H1 (cell line): ENCODE measurements at regions not wholly inside any gene's neighbourhood (a gene's known extent, or its start where the extent isn't known, plus 50 kb on each side); places are given as distances from the start of the nearest gene placed in this dataset.

ENCODE experiments used
- CTCF ChIA-PET: fragments of 300-600 bp; sonication (Branson Sonifier 250); formaldehyde crosslinking; loops from one replicate; lab custom pipeline; 2021; ENCODE audit not compliant: partially characterized antibody; lab: Charles Lee
- POLR2A ChIA-PET: fragments of 300-600 bp; sonication (Branson Sonifier 250); formaldehyde crosslinking; loops from one replicate; lab custom pipeline; 2021; ENCODE audit warnings: inconsistent platforms; ENCODE audit not compliant: partially characterized antibody; lab: Charles Lee
- DNase-seq, 2 experiments: peaks; one replicate each; pipeline versions ENCODE4 v3.0.0 to v3.0.0-alpha.2; 2010 to 2022; ENCODE audit warnings: low spot score in 2 of 2, low read depth in 1 of 2, mixed read lengths in 1 of 2
- FAIRE-seq: peaks from 2 replicates; lab custom pipeline; 2011; peaks lifted over from hg19 to GRCh38; lab: Jason Lieb, UNC
- H2AFZ ChIP-seq: 2 replicates; pipeline ENCODE4 v1.8.1; 2012; ENCODE audit warnings: low read length, inconsistent platforms
- H2AK5ac ChIP-seq: 2 replicates; pipeline ENCODE4 v1.6.1; 2013; ENCODE audit warnings: low read depth, low read length
- H2BK120ac ChIP-seq: replicated peaks from 2 replicates; pipeline ENCODE3; 2013; ENCODE audit warnings: low read depth, low read length, inconsistent platforms
- H2BK12ac ChIP-seq: 2 replicates; pipeline ENCODE4 v1.6.1; 2013; ENCODE audit warnings: low read depth, low read length
- H2BK15ac ChIP-seq: 2 replicates; pipeline ENCODE4 v1.6.1; 2013; ENCODE audit warnings: low read length
- H2BK20ac ChIP-seq: 2 replicates; pipeline ENCODE4 v1.6.1; 2013; ENCODE audit warnings: low read length
- H2BK5ac ChIP-seq: 2 replicates; pipeline ENCODE4 v1.6.1; 2013; ENCODE audit warnings: low read depth, low read length
- H3K14ac ChIP-seq: 2 replicates; pipeline ENCODE4 v1.6.1; 2013; ENCODE audit warnings: inconsistent platforms; ENCODE audit not compliant: insufficient read length
- H3K18ac ChIP-seq: 2 replicates; pipeline ENCODE4 v1.6.1; 2013; ENCODE audit warnings: low read length; ENCODE audit errors: extremely low read depth
- H3K23ac ChIP-seq: 2 replicates; pipeline ENCODE4 v1.6.1; 2013; ENCODE audit warnings: inconsistent platforms; ENCODE audit not compliant: insufficient read length
- H3K23me2 ChIP-seq: 2 replicates; pipeline ENCODE4 v1.6.1; 2013; ENCODE audit warnings: low read depth, low read length
- H3K27ac ChIP-seq: 2 replicates; pipeline ENCODE4 v1.6.1; 2011; ENCODE audit warnings: low read depth, low read length, inconsistent platforms
- H3K27me3 ChIP-seq, 4 experiments: replicated peaks in 1 of 4; 1 replicate in 1 of 4; 2 replicates in 3 of 4; pipeline versions ENCODE4 v1.6.1 to v1.8.1; 2011 to 2013; ENCODE audit warnings: low read length in 3 of 4, mild to moderate bottlenecking in 3 of 4, inconsistent platforms in 2 of 4, mixed read lengths in 2 of 4, moderate library complexity in 1 of 4; ENCODE audit not compliant: control insufficient read depth in 3 of 4, insufficient read depth in 3 of 4; ENCODE audit errors: extremely low read depth in 1 of 4
- H3K36me3 ChIP-seq, 4 experiments: 2 replicates each; pipeline versions ENCODE4 v1.6.1 to v1.8.1; 2011 to 2013; ENCODE audit warnings: mild to moderate bottlenecking in 4 of 4, low read length in 3 of 4, moderate library complexity in 2 of 4, control low read depth in 1 of 4, inconsistent platforms in 1 of 4; ENCODE audit not compliant: insufficient read depth in 4 of 4, control insufficient read depth in 2 of 4
- H3K4ac ChIP-seq: replicated peaks from 2 replicates; pipeline ENCODE3; 2013; ENCODE audit warnings: low read length, low read depth, mixed read lengths, inconsistent platforms; ENCODE audit not compliant: insufficient read length
- H3K4me1 ChIP-seq, 4 experiments: replicated peaks in 1 of 4; 1 replicate in 1 of 4; 2 replicates in 3 of 4; pipeline versions ENCODE4 v1.6.1 to v1.8.1; 2011 to 2013; ENCODE audit warnings: low read length in 3 of 4, inconsistent platforms in 2 of 4, mixed read lengths in 1 of 4; ENCODE audit not compliant: insufficient read depth in 4 of 4, control insufficient read depth in 3 of 4
- H3K4me2 ChIP-seq, 2 experiments: 2 replicates each; pipeline versions ENCODE4 v1.6.1 to v1.8.1; 2011 to 2013; ENCODE audit warnings: low read depth in 2 of 2, low read length in 2 of 2, control low read depth in 1 of 2, inconsistent platforms in 1 of 2, mild to moderate bottlenecking in 1 of 2; ENCODE audit not compliant: insufficient read depth in 1 of 2
- H3K4me3 ChIP-seq, 4 experiments: fragments of 200-600, 300-600 bp in 1 of 4; sonication (generic), shearing (Covaris generic), sonication (Bioruptor Twin) in 1 of 4; 2 replicates each; pipeline versions ENCODE4 v1.5.1 to v1.8.1; 2011 to 2016; ENCODE audit warnings: low read length in 4 of 4, low read depth in 3 of 4, control low read depth in 2 of 4, inconsistent platforms in 2 of 4, mild to moderate bottlenecking in 2 of 4, mixed read lengths in 1 of 4, moderate library complexity in 1 of 4; ENCODE audit not compliant: insufficient read depth in 2 of 4; ENCODE audit errors: extremely low read depth in 1 of 4
- H3K56ac ChIP-seq: replicated peaks from 2 replicates; pipeline ENCODE3; 2013; ENCODE audit warnings: low read depth, mild to moderate bottlenecking, mixed read lengths, low read length, inconsistent platforms; ENCODE audit not compliant: insufficient read length
- H3K79me1 ChIP-seq: 2 replicates; pipeline ENCODE4 v1.6.1; 2013; ENCODE audit warnings: low read depth, low read length, control low read depth
- H3K79me2 ChIP-seq, 2 experiments: 2 replicates each; pipeline versions ENCODE4 v1.6.1 to v1.8.1; 2012 to 2013; ENCODE audit warnings: low read length in 2 of 2, mild to moderate bottlenecking in 2 of 2, inconsistent platforms in 1 of 2; ENCODE audit not compliant: insufficient read depth in 2 of 2, control insufficient read depth in 1 of 2
- H3K9ac ChIP-seq, 4 experiments: replicated peaks in 1 of 4; 1 replicate in 1 of 4; 2 replicates in 3 of 4; pipeline versions ENCODE4 v1.6.1 to v1.8.1; 2011 to 2013; ENCODE audit warnings: low read depth in 3 of 4, low read length in 3 of 4, control low read depth in 2 of 4, mild to moderate bottlenecking in 2 of 4, moderate library complexity in 2 of 4, inconsistent platforms in 1 of 4; ENCODE audit errors: extremely low read depth in 1 of 4
- H3K9me3 ChIP-seq, 2 experiments: 2 replicates each; pipeline versions ENCODE4 v1.6.1 to v1.8.1; 2012 to 2013; ENCODE audit warnings: mild to moderate bottlenecking in 2 of 2, moderate library complexity in 2 of 2, control low read depth in 1 of 2, inconsistent platforms in 1 of 2, low read depth in 1 of 2, low read length in 1 of 2, mixed read lengths in 1 of 2; ENCODE audit not compliant: insufficient read depth in 2 of 2
- H4K20me1 ChIP-seq, 2 experiments: replicated peaks in 1 of 2; 2 replicates each; pipeline versions ENCODE3 to v1.8.1; 2011 to 2013; ENCODE audit warnings: inconsistent platforms in 2 of 2, low read length in 2 of 2, mild to moderate bottlenecking in 1 of 2; ENCODE audit not compliant: insufficient read depth in 2 of 2, control insufficient read depth in 1 of 2
- H4K5ac ChIP-seq: 2 replicates; pipeline ENCODE4 v1.6.1; 2013; ENCODE audit warnings: low read length, low read depth, mixed read lengths, inconsistent platforms; ENCODE audit not compliant: insufficient read length
- H4K8ac ChIP-seq: 2 replicates; pipeline ENCODE4 v1.8.0; 2013; ENCODE audit warnings: mild to moderate bottlenecking, moderate library complexity, low read length, inconsistent platforms; ENCODE audit not compliant: insufficient read depth; ENCODE audit errors: extremely low read depth
- H4K91ac ChIP-seq: replicated peaks from 2 replicates; pipeline ENCODE3; 2013; ENCODE audit warnings: low read length, mixed read lengths, inconsistent platforms; ENCODE audit not compliant: insufficient read length
- CBX5 ChIP-seq: fragments of 300-800, 300-1000 bp; sonication (generic); IDR thresholded peaks from 2 replicates; pipeline ENCODE4 v1.7.1; 2016; ENCODE audit warnings: antibody characterized with exemption, low read length, low read depth
- CBX8 ChIP-seq: fragments of 300-800, 300-1000 bp; sonication (generic); IDR thresholded peaks from 2 replicates; pipeline ENCODE4 v1.7.1; 2016; ENCODE audit warnings: low read depth, low read length, borderline replicate concordance
- CTBP2 ChIP-seq: IDR thresholded peaks from 2 replicates; pipeline ENCODE4 v1.7.0; 2011; ENCODE audit warnings: borderline replicate concordance, mild to moderate bottlenecking, moderate library complexity, mixed read lengths, low read length; ENCODE audit not compliant: insufficient read depth, insufficient read length
- PHF8 ChIP-seq: fragments of 200-600 bp; sonication (generic); conservative IDR thresholded peaks from 2 replicates; pipeline ENCODE4 v1.7.1; 2012; ENCODE audit warnings: low read depth, mild to moderate bottlenecking, inconsistent platforms, low read length, moderate library complexity
- POLR2A ChIP-seq, 2 experiments: IDR thresholded peaks; 1 replicate in 1 of 2; 2 replicates in 1 of 2; pipeline ENCODE4 v1.6.1; 2011; ENCODE audit warnings: low read depth in 2 of 2, low read length in 2 of 2, mild to moderate bottlenecking in 2 of 2; ENCODE audit errors: control extremely low read depth in 1 of 2
- RFX5 ChIP-seq: IDR thresholded peaks from 2 replicates; pipeline ENCODE4 v1.6.1; 2011; ENCODE audit warnings: low read depth, low read length, improper control_type of control experiment, borderline replicate concordance
- RXRA ChIP-seq: IDR thresholded peaks from 2 replicates; pipeline ENCODE4 v1.6.1; 2011; ENCODE audit warnings: low read depth, mild to moderate bottlenecking, low read length, moderate library complexity; ENCODE audit not compliant: insufficient read depth
- SRF ChIP-seq: IDR thresholded peaks from 2 replicates; pipeline ENCODE4 v1.6.1; 2011; ENCODE audit warnings: mild to moderate bottlenecking, low read depth, low read length, moderate library complexity
- WGBS, 2 experiments: shearing (Covaris generic) in 1 of 2; methylation state at CpG; one replicate each; pipeline versions ENCODE4 v1.1.6 to v1.1.7; 2013 to 2015; ENCODE audit warnings: low lambda C conversion rate in 2 of 2, mixed read lengths in 2 of 2, inconsistent platforms in 1 of 2, low coverage in 1 of 2, missing lambda C conversion rate in 1 of 2; ENCODE audit not compliant: insufficient replicate concordance in 2 of 2, insufficient coverage in 1 of 2, insufficient read length in 1 of 2; ENCODE audit errors: extremely low coverage in 1 of 2, missing lambda C conversion rate in 1 of 2; 5-methylcytosine and 5-hydroxymethylcytosine counted together

DNA sequence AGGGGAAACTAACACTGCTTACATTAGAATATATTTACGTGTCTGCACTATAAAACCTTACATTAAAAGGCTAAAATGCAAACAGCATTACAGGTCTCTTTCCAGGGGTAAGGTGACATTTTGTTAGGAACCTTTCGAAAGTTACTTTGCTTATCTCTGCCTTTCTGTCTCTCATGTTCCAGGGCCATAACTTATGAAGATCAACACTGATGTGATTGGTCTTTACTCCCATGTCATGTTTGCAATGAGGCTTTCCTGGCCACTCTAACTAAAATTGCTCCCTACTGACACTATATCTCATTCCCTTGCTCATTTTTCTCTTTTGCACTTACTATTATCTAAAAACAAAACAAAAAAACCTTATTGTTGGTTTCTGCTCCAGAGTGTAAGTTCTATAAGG, 119.0 kb downstream of the JRKL start:
- no peak overlapping the region for H3K4ac ChIP-seq
- no peaks in the 10 kb centered on the region for H4K20me1 ChIP-seq
- no peak overlapping the region for H3K9ac ChIP-seq
- no peaks in the 10 kb centered on the region for H3K9me3 ChIP-seq
- H3K79me2 ChIP-seq = no peaks in the 10 kb centered on the region
- no peak for DNase-seq
- no peak overlapping the region for H2BK15ac ChIP-seq
- no peaks in the 10 kb centered on the region for H3K79me1 ChIP-seq
- no peak overlapping the region for H2BK120ac ChIP-seq
- no peak overlapping the region for H2AK5ac ChIP-seq
- no peak overlapping the region for H3K4me2 ChIP-seq
- H3K14ac ChIP-seq = no peak overlapping the region
- no peak overlapping the region for H4K8ac ChIP-seq
- no peak overlapping the region for H3K18ac ChIP-seq
- H3K4me3 ChIP-seq = no peak overlapping the region
- H3K27ac ChIP-seq = no peak overlapping the region
- H3K56ac ChIP-seq = no peak overlapping the region
- ChIA-PET CTCF (no interaction called here), POLR2A (no interaction called here)
- H2BK12ac ChIP-seq = no peak overlapping the region
- no peak overlapping the region for H2BK5ac ChIP-seq
- H2BK20ac ChIP-seq = no peak overlapping the region
- no peaks in the 10 kb centered on the region for H3K27me3 ChIP-seq
- 91% methylated on average over 2 of the region's 2 CpGs; no CpG with 5 or more reads in 1 of the 2 experiments for WGBS, 2 experiments
- no peaks in the 10 kb centered on the region for H3K36me3 ChIP-seq
- no peaks in the 10 kb centered on the region; the same call in 1 of the 2 replicates for H3K23me2 ChIP-seq
- no peak overlapping the region for H2AFZ ChIP-seq
- H3K23ac ChIP-seq = no peak overlapping the region
- no peaks in the 10 kb centered on the region for H3K4me1 ChIP-seq
- no peak overlapping the region for H4K91ac ChIP-seq
- no peak for FAIRE-seq
- TF ChIP-seq CTBP2 = no peak
- no peak for TF ChIP-seq CBX8
- TF ChIP-seq CBX5 = no peak
- no peak for TF ChIP-seq RFX5
- no peak for TF ChIP-seq POLR2A (IDR thresholded peaks at IDR 0.05; ENCODE audit: control extremely low read depth in 1 of 2, low read depth in 2 of 2, low read length in 2 of 2)
- TF ChIP-seq SRF = no peak
- no peak for TF ChIP-seq RXRA
- no peak for TF ChIP-seq PHF8
- TF ChIP-seq, all 59 proteins: peak for 0
- no peak overlapping the region for H4K5ac ChIP-seq
